Endodermal cell (in vitro differentiated cells): ENCODE measurements at regions not wholly inside any gene's neighbourhood (a gene's known extent, or its start where the extent isn't known, plus 50 kb on each side); places are given as distances from the start of the nearest gene placed in this dataset.
"Not testable (repeated sequence)": the region's sequence is repeated elsewhere in the genome, so short reads cannot be mapped to it uniquely, and the experiment has no call there.

Source experiments
- DNase-seq: peaks from one replicate; pipeline ENCODE4 v3.0.0-alpha.2; 2017
- H3K27ac ChIP-seq: 2 replicates; pipeline ENCODE4 v1.5.1; 2013; ENCODE audit warnings: mild to moderate bottlenecking, low read depth, low read length, moderate library complexity
- H3K27me3 ChIP-seq: 2 replicates; pipeline ENCODE4 v1.6.1; 2013; ENCODE audit warnings: mild to moderate bottlenecking, low read length, moderate library complexity; ENCODE audit not compliant: insufficient read depth, control insufficient read depth, poor library complexity, severe bottlenecking
- H3K36me3 ChIP-seq: 2 replicates; pipeline ENCODE4 v1.7.0; 2013; ENCODE audit warnings: mild to moderate bottlenecking, low read length, moderate library complexity; ENCODE audit not compliant: control insufficient read depth, insufficient read depth
- H3K4me1 ChIP-seq: one replicate; pipeline ENCODE4 v1.7.0; 2013; ENCODE audit warnings: low read length; ENCODE audit not compliant: control insufficient read depth, insufficient read depth
- H3K4me3 ChIP-seq: 2 replicates; pipeline ENCODE4 v1.5.1; 2013; ENCODE audit warnings: mild to moderate bottlenecking, low read length, moderate library complexity
- H3K9ac ChIP-seq: 2 replicates; pipeline ENCODE4 v1.6.1; 2013; ENCODE audit warnings: mild to moderate bottlenecking, low read length, moderate library complexity; ENCODE audit not compliant: poor library complexity, severe bottlenecking; ENCODE audit errors: extremely low read depth
- H3K9me3 ChIP-seq: 2 replicates; pipeline ENCODE4 v1.6.1; 2013; ENCODE audit warnings: mild to moderate bottlenecking, low read length, moderate library complexity; ENCODE audit not compliant: control insufficient read depth
- H3K27ac Mint-ChIP-seq: 2 replicates; pipeline ENCODE4 v1.8.0; 2020; ENCODE audit warnings: mixed read lengths
- H3K27me3 Mint-ChIP-seq: 2 replicates; pipeline ENCODE4 v1.8.0; 2021; ENCODE audit warnings: mild to moderate bottlenecking, mixed read lengths; ENCODE audit not compliant: insufficient read depth
- H3K36me3 Mint-ChIP-seq: 2 replicates; pipeline ENCODE4 v1.8.0; 2020; ENCODE audit warnings: low read depth, mixed read lengths
- H3K4me1 Mint-ChIP-seq: 2 replicates; pipeline ENCODE4 v1.8.0; 2020; ENCODE audit warnings: mixed read lengths
- H3K4me3 Mint-ChIP-seq: 2 replicates; pipeline ENCODE4 v1.8.0; 2020; ENCODE audit warnings: mild to moderate bottlenecking, moderate library complexity, mixed read lengths
- H3K9me3 Mint-ChIP-seq: 2 replicates; pipeline ENCODE4 v1.8.0; 2020; ENCODE audit warnings: mild to moderate bottlenecking, mixed read lengths
- CTCF ChIP-seq: fragments of 200-600 bp; sonication (generic); conservative IDR thresholded peaks from 2 replicates; pipeline ENCODE4 v1.5.0; 2021; ENCODE audit warnings: antibody characterized with exemption, mild to moderate bottlenecking
- WGBS, 2 experiments: methylation state at CpG; one replicate each; pipeline versions ENCODE4 v1.1.5 to v1.1.7; 2013; ENCODE audit warnings: missing lambda C conversion rate in 2 of 2, mixed read lengths in 1 of 2; ENCODE audit not compliant: insufficient coverage in 1 of 2, insufficient read length in 1 of 2; 5-methylcytosine and 5-hydroxymethylcytosine counted together

- no peak overlapping the region for H3K27ac Mint-ChIP-seq
- peaks cover 6% of the 10 kb centered on the region for H3K9me3 Mint-ChIP-seq
- no peak overlapping the region for H3K4me3 Mint-ChIP-seq
- no peaks in the 10 kb centered on the region for H3K27me3 Mint-ChIP-seq
- DNase-seq = no peak
- H3K4me1 Mint-ChIP-seq = peaks cover 5% of the 10 kb centered on the region
- Histone ChIP-seq H3K27ac (no peak overlapping the region), H3K36me3 (no peaks in the 10 kb centered on the region), H3K4me1 (no peaks in the 10 kb centered on the region), H3K27me3 (no peaks in the 10 kb centered on the region), H3K9ac (no peak overlapping the region), H3K9me3 (peaks cover 3% of the 10 kb centered on the region), H3K4me3 (no peak overlapping the region)
- no peaks in the 10 kb centered on the region for H3K36me3 Mint-ChIP-seq
- no peak for TF ChIP-seq CTCF
Observed at GRCh38 chr9:106035806-106036205, 341.5 kb downstream of the TMEM38B start.

- Histone ChIP-seq H3K4me3 (no peak overlapping the region), H3K9me3 (no peaks in the 10 kb centered on the region), H3K36me3 (no peaks in the 10 kb centered on the region), H3K27me3 (no peaks in the 10 kb centered on the region), H3K27ac (no peak overlapping the region), H3K9ac (no peak overlapping the region), H3K4me1 (no peaks in the 10 kb centered on the region)
- no peak for TF ChIP-seq CTCF
- no peaks in the 10 kb centered on the region for H3K27me3 Mint-ChIP-seq
- peak overlapping the region; percentile 42 for H3K27ac Mint-ChIP-seq
- no peak for DNase-seq
- no peaks in the 10 kb centered on the region for H3K36me3 Mint-ChIP-seq
- WGBS, 2 experiments = no CpG with 5 or more reads among the region's 1 CpG
- H3K4me3 Mint-ChIP-seq = no peak overlapping the region
- H3K4me1 Mint-ChIP-seq = peaks cover 5% of the 10 kb centered on the region
- H3K9me3 Mint-ChIP-seq = no peaks in the 10 kb centered on the region
Observed at GRCh38 chr9:106038266-106039001, 344.1 kb downstream of the TMEM38B start.

GRCh38 chr9:106039151-106039935 is 345.0 kb downstream of the TMEM38B start:
- H3K4me3 Mint-ChIP-seq = no peak overlapping the region
- H3K27me3 Mint-ChIP-seq = no peaks in the 10 kb centered on the region
- Histone ChIP-seq H3K27ac (no peak overlapping the region), H3K9me3 (no peaks in the 10 kb centered on the region), H3K27me3 (no peaks in the 10 kb centered on the region), H3K36me3 (no peaks in the 10 kb centered on the region), H3K9ac (no peak overlapping the region), H3K4me1 (no peaks in the 10 kb centered on the region), H3K4me3 (no peak overlapping the region)
- DNase-seq = no peak
- TF ChIP-seq CTCF = no peak
- no peaks in the 10 kb centered on the region for H3K9me3 Mint-ChIP-seq
- H3K36me3 Mint-ChIP-seq = no peaks in the 10 kb centered on the region
- WGBS, 2 experiments = 89% methylated on average over 1 to 5 of the region's 5 CpGs
- no peak overlapping the region for H3K27ac Mint-ChIP-seq
- peaks cover 5% of the 10 kb centered on the region for H3K4me1 Mint-ChIP-seq

GRCh38 chr9:106041920-106042319 is 347.6 kb downstream of the TMEM38B start:
- H3K4me1 ChIP-seq, H3K9me3 ChIP-seq, H3K4me1 Mint-ChIP-seq, H3K9ac ChIP-seq, H3K27me3 Mint-ChIP-seq, H3K27ac Mint-ChIP-seq, H3K36me3 ChIP-seq, H3K4me3 ChIP-seq, DNase-seq, H3K36me3 Mint-ChIP-seq, H3K9me3 Mint-ChIP-seq, H3K27ac ChIP-seq, H3K4me3 Mint-ChIP-seq, H3K27me3 ChIP-seq: not testable (repeated sequence)
- 80% methylated on average over 1 of the region's 1 CpG; no CpG with 5 or more reads in 1 of the 2 experiments for WGBS, 2 experiments
